ENCODE measurements at regions not wholly inside any gene's neighbourhood (a gene's known extent, or its start where the extent isn't known, plus 50 kb on each side); places are given as distances from the start of the nearest gene placed in this dataset.

GRCh38 chr10:128675405-128675804, 549.2 kb upstream of the MKI67 start:
- no peak overlapping the region for H3K4me3 ChIP-seq (ENCODE audit: low read depth, poor library complexity, severe bottlenecking)
- intact Hi-C loops (cut with DNase I; ENCODE audit: low total_unique reads), result no loop called here
- no peak for DNase-seq (ENCODE audit: low spot score in 2 of 2)
- TF ChIP-seq POLR2A (IDR thresholded peaks at IDR 0.05), result no peak
- no peak for TF ChIP-seq CTCF (IDR thresholded peaks at IDR 0.05)
- 75 to 80% methylated on average over 6 of the region's 6 CpGs for WGBS, 2 donors

DNA sequence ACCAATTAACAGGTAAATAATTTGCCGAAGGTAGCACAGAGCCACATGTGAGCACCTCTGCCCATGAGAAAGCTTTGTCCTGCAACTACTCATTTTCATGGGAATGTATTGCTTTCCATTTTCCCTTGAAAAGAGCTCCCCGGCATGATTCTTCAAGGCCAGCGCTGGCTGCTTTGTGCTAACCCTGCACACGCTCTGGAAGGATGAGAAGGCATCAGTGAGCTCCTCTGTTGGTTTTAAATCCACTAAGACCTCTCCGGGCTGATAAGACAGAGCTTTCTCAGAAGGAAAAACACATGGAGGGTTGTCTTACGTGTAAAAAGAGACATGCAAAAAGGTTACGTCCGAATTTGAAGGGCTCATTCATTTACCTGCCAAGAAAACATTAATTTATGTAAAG, 553.9 kb upstream of the MKI67 start:
- TF ChIP-seq CTCF (IDR thresholded peaks at IDR 0.05), result no peak
- no peak for TF ChIP-seq POLR2A (IDR thresholded peaks at IDR 0.05)
- intact Hi-C loops (cut with DNase I; ENCODE audit: low total_unique reads), result no loop called here
- no peak overlapping the region for H3K4me3 ChIP-seq (ENCODE audit: low read depth, poor library complexity, severe bottlenecking)
- DNase-seq (ENCODE audit: low spot score in 2 of 2), result no peak
- 80 to 85% methylated on average over 8 of the region's 8 CpGs for WGBS, 2 donors

DNA sequence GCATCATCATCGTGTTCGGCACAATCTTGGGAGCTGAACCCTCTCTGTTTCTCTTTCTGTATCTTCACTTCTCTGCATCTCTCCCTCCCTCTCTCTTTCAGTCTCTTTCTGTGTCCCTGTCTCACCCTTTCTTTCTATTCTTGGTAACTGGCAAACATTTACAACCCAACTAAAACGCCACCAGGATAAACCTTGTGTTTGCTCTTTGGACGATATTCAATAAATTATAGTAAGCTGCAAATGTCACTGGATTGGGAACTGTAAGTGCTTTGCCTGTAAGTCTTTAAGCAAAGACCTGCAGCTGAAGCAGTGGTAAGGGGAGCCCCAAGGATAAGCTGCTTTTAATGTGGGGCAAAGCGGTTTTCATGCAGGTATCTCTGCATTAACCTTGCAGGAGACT, 558.0 kb upstream of the MKI67 start:
- DNase-seq (ENCODE audit: low spot score in 2 of 2), result no peak
- TF ChIP-seq CTCF (IDR thresholded peaks at IDR 0.05) (no peak), POLR2A (IDR thresholded peaks at IDR 0.05) (no peak)
- intact Hi-C loops (cut with DNase I; ENCODE audit: low total_unique reads), result no loop called here
- 72 to 75% methylated on average over 5 of the region's 5 CpGs for WGBS, 2 donors
- no peak overlapping the region for H3K4me3 ChIP-seq (ENCODE audit: low read depth, poor library complexity, severe bottlenecking)

DNA sequence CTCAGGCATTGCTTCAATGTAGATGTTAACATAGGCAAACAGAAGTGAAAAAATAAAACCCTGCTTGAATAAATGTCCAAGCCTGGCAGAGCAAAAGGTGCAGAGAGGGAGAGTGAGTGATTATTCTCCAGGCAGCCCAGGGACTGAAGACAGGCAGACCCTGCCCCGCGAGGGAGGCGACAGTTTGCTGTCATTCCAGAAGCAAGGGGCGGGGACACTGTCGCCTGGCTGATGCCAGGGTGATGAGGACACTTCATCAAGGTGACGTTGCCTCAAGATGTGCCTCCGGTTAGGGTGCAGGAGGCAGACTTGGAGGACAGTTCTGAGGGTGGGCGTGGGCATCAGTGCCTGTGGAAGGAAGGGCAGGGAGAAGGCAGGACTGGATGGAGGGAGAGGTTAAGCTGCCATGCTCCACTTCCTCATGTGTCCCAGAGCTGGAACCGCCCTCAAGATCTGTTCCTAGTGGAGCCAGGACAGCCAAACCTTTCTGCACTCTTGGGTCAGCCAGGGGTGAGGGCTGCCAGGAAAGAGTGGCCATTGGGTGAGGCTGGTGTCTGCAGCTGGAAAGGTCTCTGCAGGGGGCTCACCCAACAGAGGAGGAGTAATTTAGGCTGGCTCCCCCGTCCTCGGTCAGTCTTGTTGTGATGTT, 560.5 kb upstream of the MKI67 start:
- DNase-seq (ENCODE audit: low spot score in 2 of 2), result no peak
- TF ChIP-seq POLR2A (IDR thresholded peaks at IDR 0.05) (no peak), CTCF (IDR thresholded peaks at IDR 0.05) (no peak)
- H3K4me3 ChIP-seq (ENCODE audit: low read depth, poor library complexity, severe bottlenecking), result no peak overlapping the region
- 73 to 78% methylated on average over 11 of the region's 11 CpGs for WGBS, 2 donors
- intact Hi-C loops (cut with DNase I; ENCODE audit: low total_unique reads), result no loop called here

GRCh38 chr10:128687408-128687807, 561.2 kb upstream of the MKI67 start:
- no peak overlapping the region for H3K4me3 ChIP-seq (ENCODE audit: low read depth, poor library complexity, severe bottlenecking)
- intact Hi-C loops (cut with DNase I; ENCODE audit: low total_unique reads), result no loop called here
- DNase-seq (ENCODE audit: low spot score in 2 of 2), result no peak
- TF ChIP-seq POLR2A (IDR thresholded peaks at IDR 0.05), result no peak
- no peak for TF ChIP-seq CTCF (IDR thresholded peaks at IDR 0.05)
- WGBS, 2 donors, result 62 to 65% methylated on average over 3 of the region's 3 CpGs

GRCh38 chr10:128687927-128688549, 561.8 kb upstream of the MKI67 start:
- DNase-seq (ENCODE audit: low spot score in 2 of 2), result no peak
- WGBS, 2 donors, result 80 to 84% methylated on average over 14 of the region's 14 CpGs
- no peak for TF ChIP-seq POLR2A (IDR thresholded peaks at IDR 0.05)
- TF ChIP-seq CTCF (IDR thresholded peaks at IDR 0.05), result no peak
- no peak overlapping the region for H3K4me3 ChIP-seq (ENCODE audit: low read depth, poor library complexity, severe bottlenecking)
- intact Hi-C loops (cut with DNase I; ENCODE audit: low total_unique reads), result no loop called here

Measured in lower leg skin (tissue), 4 donors.